ENCODE measurements at regions not wholly inside any gene's neighbourhood (a gene's known extent, or its start where the extent isn't known, plus 50 kb on each side); places are given as distances from the start of the nearest gene placed in this dataset.

DNA sequence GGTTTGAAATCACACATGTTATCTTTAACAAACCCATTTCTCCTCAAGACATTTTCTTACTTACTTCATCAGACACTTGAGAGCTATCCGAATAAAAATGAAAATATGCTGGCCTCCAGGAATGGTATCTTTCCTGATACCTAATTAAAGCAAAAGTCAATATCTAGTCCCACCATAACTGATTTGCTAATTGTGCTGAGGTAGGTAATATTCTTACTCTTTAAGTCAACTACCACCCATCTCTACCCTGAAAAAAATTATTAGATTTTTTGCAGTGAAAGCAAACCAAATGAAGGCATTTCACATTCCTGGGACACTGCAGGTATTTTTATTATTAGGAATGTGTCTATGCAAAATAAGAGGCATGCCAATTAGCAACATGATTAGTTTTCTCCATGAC is 175.8 kb downstream of the QDPR start:
- ATAC-seq = no peak; the same call in 2 of the 3 replicates
- no peak for DNase-seq (ENCODE audit: low read depth, low spot score)
- SMC1A ChIA-PET (ENCODE audit: uncharacterized antibody, unreplicated experiment) = interaction anchor here (0.8 to 4.0 kb wide), 6 partner anchors 11 to 164 kb away, joined by 3 to 18 read pairs (median 3); no protein-coding TSS in a partner anchor
- Histone ChIP-seq H2AFZ (ENCODE audit: control insufficient read depth, low read depth, low read length) (no peak overlapping the region), H3K36me3 (ENCODE audit: control insufficient read depth in 2 of 2, insufficient read depth in 2 of 2, low read length in 1 of 2) (no peaks in the 10 kb centered on the region), H3K4me2 (ENCODE audit: control insufficient read depth, insufficient read depth) (peak overlapping the region; percentile 64; the same call in 1 of the 2 replicates), H3K4me1 (ENCODE audit: control insufficient read depth, insufficient read depth, low read length) (peaks cover 8% of the 10 kb centered on the region), H4K20me1 (ENCODE audit: control insufficient read depth, insufficient read depth) (no peaks in the 10 kb centered on the region), H3K27ac (ENCODE audit: control insufficient read depth, insufficient read depth) (no peak overlapping the region), H3K9me3 (replicated peaks; ENCODE audit: control insufficient read depth, insufficient read depth, low read length) (no peaks in the 10 kb centered on the region), H3K79me2 (ENCODE audit: control insufficient read depth, insufficient read depth, low read length) (no peaks in the 10 kb centered on the region), H3K9ac (ENCODE audit: control insufficient read depth, insufficient read depth, low read length) (no peak overlapping the region), H3K4me3 (no peak overlapping the region), H3K27me3 (replicated peaks in 1 of 2; ENCODE audit: control insufficient read depth in 2 of 2, insufficient read depth in 2 of 2, low read length in 1 of 2) (no peaks in the 10 kb centered on the region)
- 60% methylated on average over 1 of the region's 1 CpG for WGBS (ENCODE audit: insufficient coverage, insufficient replicate concordance, low lambda C conversion rate, missing lambda C conversion rate)
- FAIRE-seq = no peak
- POLR2A ChIA-PET = interaction anchor here (0.7 to 1.3 kb wide), 3 partner anchors 10 to 722 kb away, joined by 3 to 4 read pairs (median 3); no protein-coding TSS in a partner anchor
- intact Hi-C loops (cut with micrococcal nuclease; ENCODE audit: unreplicated experiment) (loop anchor here (5.0 kb wide), 1 partner anchor 241 kb away; the partner anchor contains the start of gene LAP3), in situ Hi-C loops (cut with MboI) (no loop called here)
- CTCF ChIA-PET = interaction anchor here (0.6 to 4.0 kb wide), 8 partner anchors 8 to 1644 kb away, joined by 3 to 27 read pairs (median 12); no protein-coding TSS in a partner anchor
- no peak for TF ChIP-seq JUNB (IDR thresholded peaks at IDR 0.05)
- RAD21 ChIA-PET (ENCODE audit: unreplicated experiment) = interaction anchor here (1.4 to 2.6 kb wide), 3 partner anchors 12 to 136 kb away, joined by 5 to 14 read pairs (median 5); no protein-coding TSS in a partner anchor
- BruUV-seq (replicated peaks) = no TSS peak

DNA sequence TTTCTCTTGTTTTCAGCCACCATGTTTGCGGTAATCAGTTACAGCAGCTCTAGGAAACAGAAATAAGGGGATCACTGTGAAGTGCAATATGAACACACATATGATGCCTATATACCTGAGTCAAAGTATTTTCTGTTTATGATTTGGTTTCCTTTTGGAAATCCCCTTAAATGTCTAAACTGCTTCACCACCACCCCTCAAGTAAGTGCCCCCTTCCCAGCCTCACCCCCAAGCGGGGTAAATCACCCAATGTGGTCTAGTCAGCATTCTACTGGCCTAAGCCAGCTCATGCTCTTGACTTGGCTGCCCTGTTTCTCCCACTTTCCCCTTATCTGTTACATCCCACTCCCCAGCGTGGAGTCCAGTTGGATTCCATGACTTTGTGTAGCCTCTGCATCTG is 176.5 kb downstream of the QDPR start:
- no peak overlapping the region for H2AFZ ChIP-seq (ENCODE audit: control insufficient read depth, low read depth, low read length)
- H3K79me2 ChIP-seq (ENCODE audit: control insufficient read depth, insufficient read depth, low read length) = no peaks in the 10 kb centered on the region
- no peaks in the 10 kb centered on the region for H3K9me3 ChIP-seq (replicated peaks; ENCODE audit: control insufficient read depth, insufficient read depth, low read length)
- ChIA-PET POLR2A (no interaction called here), CTCF (interaction anchor here (1.0 to 4.0 kb wide), 5 partner anchors 11 to 419 kb away, joined by 3 to 27 read pairs (median 8); no protein-coding TSS in a partner anchor), SMC1A (ENCODE audit: uncharacterized antibody, unreplicated experiment) (interaction anchor here (0.6 to 4.0 kb wide), 3 partner anchors 11 to 164 kb away, joined by 3 to 18 read pairs (median 4); no protein-coding TSS in a partner anchor), RAD21 (ENCODE audit: unreplicated experiment) (interaction anchor here (2.6 kb wide), 1 partner anchor 112 kb away, joined by 14 read pairs; no protein-coding TSS in a partner anchor)
- in situ Hi-C loops (cut with MboI) = no loop called here
- 31% methylated on average over 3 of the region's 3 CpGs for WGBS (ENCODE audit: insufficient coverage, insufficient replicate concordance, low lambda C conversion rate, missing lambda C conversion rate)
- no peak overlapping the region for H3K4me3 ChIP-seq
- no peak overlapping the region for H3K27ac ChIP-seq (ENCODE audit: control insufficient read depth, insufficient read depth)
- intact Hi-C loops (cut with micrococcal nuclease; ENCODE audit: unreplicated experiment) = loop anchor here (5.0 kb wide), 1 partner anchor 242 kb away; the partner anchor contains the start of gene LAP3
- H3K27me3 ChIP-seq (replicated peaks in 1 of 2; ENCODE audit: control insufficient read depth in 2 of 2, insufficient read depth in 2 of 2, low read length in 1 of 2) = no peaks in the 10 kb centered on the region
- H3K9ac ChIP-seq (ENCODE audit: control insufficient read depth, insufficient read depth, low read length) = no peak overlapping the region
- H3K4me1 ChIP-seq (ENCODE audit: control insufficient read depth, insufficient read depth, low read length) = peaks cover 8% of the 10 kb centered on the region
- ATAC-seq (peak; percentile 17), DNase-seq (ENCODE audit: low read depth, low spot score) (no peak), FAIRE-seq (no peak)
- no peak overlapping the region for H3K4me2 ChIP-seq (ENCODE audit: control insufficient read depth, insufficient read depth)
- no peaks in the 10 kb centered on the region for H3K36me3 ChIP-seq (ENCODE audit: control insufficient read depth in 2 of 2, insufficient read depth in 2 of 2, low read length in 1 of 2)
- H4K20me1 ChIP-seq (ENCODE audit: control insufficient read depth, insufficient read depth) = no peaks in the 10 kb centered on the region
- BruUV-seq (replicated peaks) = no TSS peak
- TF ChIP-seq RAD51 (IDR thresholded peaks at IDR 0.05) (no peak), SIN3A (IDR thresholded peaks at IDR 0.05; ENCODE audit: low read depth, low read length) (no peak), IRF4 (IDR thresholded peaks at IDR 0.05; ENCODE audit: low read depth, low read length) (no peak), CHD4 (IDR thresholded peaks at IDR 0.05) (no peak), PAX8 (IDR thresholded peaks at IDR 0.05) (no peak), EP300 (IDR thresholded peaks at IDR 0.05; ENCODE audit: borderline replicate concordance in 1 of 2, control insufficient read depth in 1 of 2, low read depth in 2 of 2, low read length in 2 of 2) (no peak), IKZF1 (conservative IDR thresholded peaks at IDR 0.05) (no peak), MYC (IDR thresholded peaks at IDR 0.05; ENCODE audit: insufficient read depth, insufficient read length, insufficient replicate concordance, low read length, severe bottlenecking) (no peak), SIX5 (IDR thresholded peaks at IDR 0.05; ENCODE audit: low read depth, low read length, severe bottlenecking) (no peak), ZNF217 (IDR thresholded peaks at IDR 0.05) (no peak), RFX5 (IDR thresholded peaks at IDR 0.05; ENCODE audit: low read depth, low read length) (no peak)
- TF ChIP-seq, protein P1, sequence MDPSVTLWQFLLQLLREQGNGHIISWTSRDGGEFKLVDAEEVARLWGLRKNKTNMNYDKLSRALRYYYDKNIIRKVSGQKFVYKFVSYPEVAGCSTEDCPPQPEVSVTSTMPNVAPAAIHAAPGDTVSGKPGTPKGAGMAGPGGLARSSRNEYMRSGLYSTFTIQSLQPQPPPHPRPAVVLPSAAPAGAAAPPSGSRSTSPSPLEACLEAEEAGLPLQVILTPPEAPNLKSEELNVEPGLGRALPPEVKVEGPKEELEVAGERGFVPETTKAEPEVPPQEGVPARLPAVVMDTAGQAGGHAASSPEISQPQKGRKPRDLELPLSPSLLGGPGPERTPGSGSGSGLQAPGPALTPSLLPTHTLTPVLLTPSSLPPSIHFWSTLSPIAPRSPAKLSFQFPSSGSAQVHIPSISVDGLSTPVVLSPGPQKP (IDR thresholded peaks at IDR 0.05; ENCODE audit: low read depth, low read length) = no peak
- TF ChIP-seq, protein P2, sequence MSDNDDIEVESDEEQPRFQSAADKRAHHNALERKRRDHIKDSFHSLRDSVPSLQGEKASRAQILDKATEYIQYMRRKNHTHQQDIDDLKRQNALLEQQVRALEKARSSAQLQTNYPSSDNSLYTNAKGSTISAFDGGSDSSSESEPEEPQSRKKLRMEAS (IDR thresholded peaks at IDR 0.05; ENCODE audit: low read depth, low read length) = no peak
- TF ChIP-seq, protein P3, sequence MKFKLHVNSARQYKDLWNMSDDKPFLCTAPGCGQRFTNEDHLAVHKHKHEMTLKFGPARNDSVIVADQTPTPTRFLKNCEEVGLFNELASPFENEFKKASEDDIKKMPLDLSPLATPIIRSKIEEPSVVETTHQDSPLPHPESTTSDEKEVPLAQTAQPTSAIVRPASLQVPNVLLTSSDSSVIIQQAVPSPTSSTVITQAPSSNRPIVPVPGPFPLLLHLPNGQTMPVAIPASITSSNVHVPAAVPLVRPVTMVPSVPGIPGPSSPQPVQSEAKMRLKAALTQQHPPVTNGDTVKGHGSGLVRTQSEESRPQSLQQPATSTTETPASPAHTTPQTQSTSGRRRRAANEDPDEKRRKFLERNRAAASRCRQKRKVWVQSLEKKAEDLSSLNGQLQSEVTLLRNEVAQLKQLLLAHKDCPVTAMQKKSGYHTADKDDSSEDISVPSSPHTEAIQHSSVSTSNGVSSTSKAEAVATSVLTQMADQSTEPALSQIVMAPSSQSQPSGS (IDR thresholded peaks at IDR 0.05; ENCODE audit: low read length) = no peak
